ENCODE measurements at regions not wholly inside any gene's neighbourhood (a gene's known extent, or its start where the extent isn't known, plus 50 kb on each side); places are given as distances from the start of the nearest gene placed in this dataset.

DNA sequence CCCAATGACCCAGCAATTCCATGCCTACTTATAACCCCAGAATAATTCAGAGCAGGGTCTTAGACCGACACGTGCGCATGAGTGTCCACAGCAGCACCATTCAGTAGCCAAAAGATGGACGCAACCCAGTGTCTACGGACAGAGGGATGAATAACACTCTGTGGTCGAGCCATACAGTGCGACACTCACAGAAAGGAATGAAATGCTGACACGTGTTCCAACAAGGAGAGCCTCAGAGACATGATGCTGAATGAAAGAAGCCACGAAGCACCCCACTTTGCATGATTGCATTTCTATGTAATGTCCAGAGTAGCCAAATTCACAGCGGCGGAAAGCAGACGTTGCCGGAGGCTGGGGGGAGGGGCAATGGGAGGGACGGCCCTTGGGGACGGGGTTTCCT, 134.4 kb downstream of the CTTN start:
- H3K4me3 ChIP-seq (ENCODE audit: low read depth, low read length): no peak overlapping the region

DNA sequence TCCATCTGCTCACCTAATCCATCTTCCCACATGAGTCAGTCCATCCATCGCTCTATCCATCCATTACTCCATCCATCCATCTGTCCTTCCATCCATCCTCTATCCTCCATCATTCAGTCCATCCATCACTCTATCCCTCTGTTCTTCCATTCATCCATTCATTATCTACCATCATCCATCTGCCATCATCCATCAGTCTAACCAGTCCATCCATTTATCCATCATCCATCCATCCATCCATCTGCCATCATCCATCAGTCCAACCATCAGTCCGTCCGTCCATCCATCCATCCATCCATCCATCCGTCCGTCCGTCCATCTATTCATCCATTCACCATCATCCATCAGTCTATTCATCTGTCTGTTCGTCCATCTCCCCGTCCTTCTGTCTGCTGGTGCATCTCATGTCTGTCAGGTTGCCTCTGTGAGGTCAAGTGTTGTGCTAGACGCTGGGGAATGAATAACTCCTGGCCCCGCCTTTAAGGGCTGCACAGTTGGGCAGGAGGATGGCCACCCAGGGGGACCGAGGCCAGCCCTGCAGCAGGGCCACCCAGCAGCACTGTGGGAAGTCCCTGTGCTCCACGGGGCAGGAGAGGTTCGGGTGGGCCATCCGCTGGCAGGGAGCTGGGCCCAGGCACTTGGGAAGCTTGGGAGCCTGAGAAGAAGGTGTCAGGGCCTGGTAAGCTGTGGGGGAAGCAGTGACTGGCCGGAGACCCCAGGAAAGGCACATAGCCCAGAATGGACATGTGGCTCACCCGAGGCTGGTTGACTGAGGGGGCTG, 137.1 kb downstream of the CTTN start:
- H3K4me3 ChIP-seq (ENCODE audit: low read depth, low read length): no peak overlapping the region

DNA sequence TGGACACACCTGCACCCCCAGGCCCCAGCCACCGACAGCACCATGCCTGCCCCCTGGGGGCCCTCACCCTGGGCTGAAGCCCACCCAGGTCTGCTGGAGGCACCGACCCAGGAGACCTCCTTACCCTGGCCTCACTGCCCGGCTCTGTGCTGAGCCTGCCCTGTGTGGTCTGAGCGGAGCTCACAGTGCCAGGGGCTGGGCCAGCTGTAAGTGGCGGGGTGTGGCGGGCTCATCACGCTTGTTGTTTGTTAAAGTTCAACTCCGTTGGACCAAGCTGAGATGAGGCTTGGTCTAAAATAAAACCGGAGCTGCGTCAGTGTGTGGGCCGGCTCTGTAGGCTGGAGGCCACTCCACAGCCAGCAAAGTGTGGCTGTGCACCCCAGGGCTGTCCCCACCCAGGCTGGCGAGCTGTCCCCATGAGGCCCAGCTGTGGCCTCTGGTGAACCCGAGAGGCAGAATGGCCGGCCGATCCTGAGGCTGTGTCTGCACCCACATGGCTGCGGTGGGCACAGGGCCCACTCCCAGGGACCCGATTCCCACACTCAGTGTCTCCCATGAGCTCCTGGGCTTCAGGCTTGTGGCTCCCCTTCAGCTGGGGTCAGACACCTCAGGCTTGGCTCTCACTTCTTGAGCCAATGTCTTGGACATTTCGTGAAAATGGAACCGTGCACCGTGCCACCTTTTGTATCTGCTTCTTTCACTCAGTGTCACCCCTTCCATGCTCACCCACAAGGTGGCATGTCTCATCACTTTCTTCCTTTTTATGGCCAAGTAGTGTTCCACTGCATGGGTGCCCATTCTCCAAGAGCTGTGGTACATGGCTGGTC, 137.9 kb downstream of the CTTN start:
- no peak overlapping the region for H3K4me3 ChIP-seq (ENCODE audit: low read depth, low read length)

DNA sequence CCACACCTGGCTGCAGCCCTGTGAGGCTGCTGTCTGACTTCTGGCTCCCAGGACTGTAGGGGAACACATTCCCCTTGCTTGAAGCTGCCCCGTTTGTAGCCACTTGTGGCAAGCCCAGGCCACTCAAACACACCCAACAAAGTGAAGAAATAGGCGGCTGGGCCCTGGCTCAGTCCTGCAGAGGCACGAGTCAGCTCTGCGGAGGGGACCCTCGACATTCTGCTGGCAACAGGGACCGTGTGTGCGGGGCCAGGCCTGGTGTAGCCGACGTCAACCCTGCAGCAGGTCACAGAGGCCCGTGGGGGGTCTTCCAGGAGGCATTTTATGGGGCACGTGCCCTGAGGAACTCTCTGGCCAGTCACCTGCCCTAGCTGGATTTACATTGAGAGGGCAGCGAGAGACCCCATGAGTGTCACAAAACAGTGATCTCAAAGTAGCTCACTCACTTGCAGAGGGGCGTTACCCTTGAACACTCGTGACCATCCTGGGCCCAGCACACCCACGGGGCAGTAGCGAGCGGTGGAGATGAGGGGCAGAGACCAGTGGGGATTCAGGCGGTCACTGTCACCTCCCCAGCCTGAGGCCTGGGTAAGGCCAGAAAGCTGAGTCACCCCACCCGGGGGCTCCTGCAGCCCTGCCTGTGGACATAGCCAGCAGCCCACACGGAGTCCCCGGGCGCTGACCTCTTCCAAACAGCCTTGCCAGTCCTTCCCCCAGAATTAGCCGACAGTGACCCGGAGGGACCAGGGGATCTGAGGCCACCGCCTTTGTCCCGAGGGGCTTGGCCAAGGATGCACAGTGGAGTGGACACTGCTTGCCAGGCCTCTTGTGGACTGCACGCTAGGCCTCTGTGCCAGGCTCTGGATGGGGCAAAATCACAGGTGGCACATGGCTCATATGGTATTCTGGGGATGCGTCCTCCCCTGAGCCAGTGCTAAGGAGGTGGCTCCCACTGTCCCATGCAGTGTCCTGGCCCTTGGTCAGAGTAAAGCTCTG, 139.5 kb downstream of the CTTN start:
- H3K4me3 ChIP-seq (ENCODE audit: low read depth, low read length): no peak overlapping the region

DNA sequence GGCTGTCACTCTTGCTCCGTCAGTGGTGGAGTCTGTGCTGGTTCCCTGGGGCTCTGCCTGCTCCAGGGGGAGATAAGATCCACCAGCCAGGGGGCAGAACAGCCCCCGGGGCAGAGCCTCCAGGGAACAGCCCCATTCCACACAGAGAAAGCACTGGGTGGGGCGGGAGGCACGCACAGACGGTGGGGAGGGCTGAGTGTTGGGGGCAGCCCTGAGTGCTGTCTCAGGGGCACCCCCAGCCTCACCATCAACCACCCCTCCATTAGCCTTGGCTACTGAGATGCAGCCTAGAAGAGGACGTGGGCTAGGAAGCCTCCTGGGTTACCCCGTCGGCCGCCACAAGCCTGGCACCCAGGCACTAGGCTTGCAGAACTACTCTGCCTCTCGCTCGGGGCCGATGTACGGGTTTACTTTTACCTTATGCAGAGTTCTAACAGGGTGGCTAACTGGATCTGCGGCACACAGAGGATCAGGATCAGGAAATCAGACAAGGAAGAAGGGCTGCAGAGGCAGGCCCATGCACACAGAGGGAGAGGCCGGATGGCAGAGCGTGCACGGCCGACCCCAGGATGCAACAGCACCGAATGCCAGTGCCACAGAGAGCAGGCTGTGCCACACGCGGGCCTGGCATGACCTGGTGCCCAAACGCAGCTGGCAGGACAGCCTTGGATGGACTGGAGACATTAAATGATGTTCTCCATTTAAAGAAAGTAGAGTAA, 140.5 kb downstream of the CTTN start:
- H3K4me3 ChIP-seq (ENCODE audit: low read depth, low read length): no peak overlapping the region

DNA sequence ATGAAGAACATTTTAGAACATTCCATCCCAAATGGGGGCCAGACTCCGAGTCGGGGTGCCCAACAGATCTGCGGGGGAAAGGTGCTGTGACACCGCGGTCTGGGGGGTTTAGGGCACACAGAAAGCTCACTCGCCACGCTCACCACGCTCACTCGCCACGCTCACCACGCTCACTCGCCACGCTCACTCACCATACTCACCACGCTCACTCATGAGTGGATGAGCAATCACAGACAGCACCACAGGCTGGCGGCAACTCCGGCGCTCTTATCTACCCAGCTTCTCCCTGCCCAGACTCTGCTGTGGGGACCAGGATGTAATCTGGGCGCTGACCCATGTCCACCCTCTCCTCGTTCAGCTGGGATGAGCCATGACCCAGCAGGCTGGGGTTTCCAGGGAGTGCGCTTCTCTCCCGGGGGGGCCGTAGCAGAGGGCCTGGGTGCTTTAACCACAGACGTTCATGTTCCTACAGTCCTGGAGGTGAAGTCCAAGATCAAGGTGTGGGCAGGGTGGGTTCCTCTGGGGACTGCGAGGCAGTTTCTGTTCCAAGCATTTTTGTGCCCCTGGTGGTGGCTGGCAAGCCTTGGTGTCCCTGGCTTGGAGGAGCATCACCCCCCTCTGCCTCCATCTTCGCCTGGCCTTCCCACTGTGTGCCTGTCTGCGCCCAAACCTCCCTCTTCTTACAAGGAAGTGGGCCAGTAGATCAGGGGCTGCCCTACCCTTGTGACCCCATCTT, 141.2 kb downstream of the CTTN start:
- H3K4me3 ChIP-seq (ENCODE audit: low read depth, low read length): no peak overlapping the region

DNA sequence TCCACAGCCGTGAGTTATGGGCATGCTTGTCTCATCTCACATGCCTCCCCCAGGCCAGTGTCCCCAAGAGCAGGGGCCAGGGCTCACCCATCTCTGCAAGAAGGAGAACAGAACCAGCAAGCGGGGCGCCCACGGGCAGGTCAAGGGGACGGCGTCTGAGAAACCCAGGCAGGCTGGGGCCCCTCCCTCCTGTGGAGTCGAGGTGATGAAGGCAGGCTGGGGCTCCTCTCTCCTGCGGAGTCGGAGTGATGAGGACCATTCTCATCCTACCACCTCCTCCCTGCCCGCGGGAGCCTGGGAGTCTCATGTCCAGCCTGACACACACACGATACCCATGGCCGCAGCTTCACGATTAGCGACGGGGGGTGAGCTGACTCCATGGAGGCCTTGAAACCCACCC, 141.9 kb downstream of the CTTN start:
- H3K4me3 ChIP-seq (ENCODE audit: low read depth, low read length): no peak overlapping the region

DNA sequence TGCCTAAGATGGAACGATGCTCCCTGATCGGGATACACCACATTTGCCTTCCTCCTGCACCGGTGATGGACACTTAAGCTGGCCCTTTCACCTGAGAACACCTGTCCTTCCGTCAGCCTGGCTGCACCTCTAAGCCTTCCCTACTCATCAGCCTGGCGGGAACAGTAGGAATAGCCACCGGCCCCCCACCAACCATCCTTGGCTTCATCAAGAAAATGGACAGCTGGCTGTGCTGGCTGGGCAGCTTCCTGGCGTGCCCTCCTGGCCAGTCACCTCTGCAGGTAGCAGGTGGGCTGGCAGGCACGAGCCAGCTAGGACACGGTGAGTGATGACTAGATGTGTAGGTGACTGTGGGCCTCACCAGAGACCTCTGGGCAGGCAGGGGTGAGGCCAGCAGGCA, 142.8 kb downstream of the CTTN start:
- no peak overlapping the region for H3K4me3 ChIP-seq (ENCODE audit: low read depth, low read length)

DNA sequence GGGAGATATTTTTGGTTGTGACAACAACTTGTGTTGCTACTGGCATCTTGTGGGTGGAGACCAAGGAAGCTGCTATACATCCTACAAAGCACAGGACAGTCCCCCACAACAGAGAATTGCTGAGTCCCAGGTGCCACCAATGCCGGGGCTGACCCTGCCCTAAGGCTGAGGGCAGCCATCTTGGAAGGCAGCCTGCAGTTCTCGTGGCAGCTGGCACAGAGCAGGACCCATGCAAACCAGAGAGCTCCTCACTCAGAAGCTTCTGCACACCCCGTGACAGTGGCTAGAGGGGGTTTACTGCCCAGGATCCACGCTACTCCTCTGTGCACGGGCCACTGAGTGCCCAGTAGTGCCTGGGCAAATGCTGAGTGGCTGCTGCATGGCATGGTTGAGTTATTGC, 143.4 kb downstream of the CTTN start:
- H3K4me3 ChIP-seq (ENCODE audit: low read depth, low read length): no peak overlapping the region

DNA sequence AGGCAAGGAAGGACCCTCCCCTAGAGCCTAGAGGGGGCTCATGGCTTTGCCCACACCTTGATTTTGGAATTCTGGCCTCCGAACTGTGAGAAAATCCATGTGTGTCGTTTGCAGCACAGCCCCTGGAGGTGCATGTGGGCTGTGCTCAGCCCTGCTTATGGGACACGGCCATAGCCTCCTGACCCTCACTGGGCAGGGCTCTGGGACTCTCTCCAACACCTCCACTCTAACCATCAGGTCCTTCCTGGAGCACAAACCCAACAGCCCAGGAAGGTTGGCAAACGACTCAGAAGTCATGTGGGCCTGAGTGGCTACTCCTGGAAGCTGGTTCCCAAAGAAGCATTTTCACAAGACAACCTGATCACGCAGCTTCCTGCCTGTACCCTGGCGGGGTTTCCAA, 144.1 kb downstream of the CTTN start:
- no peak overlapping the region for H3K4me3 ChIP-seq (ENCODE audit: low read depth, low read length)

DNA sequence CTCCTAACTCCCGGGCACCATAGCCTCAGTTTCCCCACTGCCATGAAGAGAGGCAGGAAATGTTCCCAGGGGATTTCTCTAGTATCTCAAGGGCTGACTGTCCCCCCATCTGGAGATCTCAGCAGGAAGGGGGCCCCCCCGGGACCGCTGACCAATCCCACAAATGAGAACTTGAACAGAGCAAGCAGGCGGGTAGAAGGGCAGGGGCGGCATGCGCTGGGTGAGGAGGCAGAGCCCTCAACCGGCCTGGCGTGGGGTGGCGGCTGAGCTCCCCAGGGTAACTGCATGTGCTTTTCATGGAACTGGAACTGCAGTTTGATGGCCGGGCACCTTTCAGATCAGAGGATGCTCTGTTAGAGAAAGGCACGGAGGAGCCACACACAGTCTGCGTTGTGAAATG, 144.5 kb downstream of the CTTN start:
- H3K4me3 ChIP-seq (ENCODE audit: low read depth, low read length): no peak overlapping the region

DNA sequence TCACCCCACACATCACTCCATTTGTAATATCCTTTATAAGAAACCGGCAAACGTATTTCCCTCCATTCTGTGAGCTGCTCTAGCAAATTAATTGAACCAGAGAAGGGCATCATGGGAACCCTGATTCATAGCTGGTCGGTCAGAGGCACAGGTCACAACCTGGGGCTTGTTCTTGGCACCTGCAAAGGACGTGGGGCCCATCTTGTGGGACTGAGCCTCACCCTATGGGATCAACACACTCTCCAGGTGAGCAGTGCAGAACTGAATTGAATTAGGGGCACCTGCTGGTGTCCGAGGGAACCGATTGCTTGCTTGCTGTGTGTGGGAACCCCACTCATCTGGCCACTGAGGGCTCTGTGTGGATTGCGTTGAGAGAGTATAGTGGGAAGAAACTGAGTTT, 145.3 kb downstream of the CTTN start:
- H3K4me3 ChIP-seq (ENCODE audit: low read depth, low read length): no peak overlapping the region

DNA sequence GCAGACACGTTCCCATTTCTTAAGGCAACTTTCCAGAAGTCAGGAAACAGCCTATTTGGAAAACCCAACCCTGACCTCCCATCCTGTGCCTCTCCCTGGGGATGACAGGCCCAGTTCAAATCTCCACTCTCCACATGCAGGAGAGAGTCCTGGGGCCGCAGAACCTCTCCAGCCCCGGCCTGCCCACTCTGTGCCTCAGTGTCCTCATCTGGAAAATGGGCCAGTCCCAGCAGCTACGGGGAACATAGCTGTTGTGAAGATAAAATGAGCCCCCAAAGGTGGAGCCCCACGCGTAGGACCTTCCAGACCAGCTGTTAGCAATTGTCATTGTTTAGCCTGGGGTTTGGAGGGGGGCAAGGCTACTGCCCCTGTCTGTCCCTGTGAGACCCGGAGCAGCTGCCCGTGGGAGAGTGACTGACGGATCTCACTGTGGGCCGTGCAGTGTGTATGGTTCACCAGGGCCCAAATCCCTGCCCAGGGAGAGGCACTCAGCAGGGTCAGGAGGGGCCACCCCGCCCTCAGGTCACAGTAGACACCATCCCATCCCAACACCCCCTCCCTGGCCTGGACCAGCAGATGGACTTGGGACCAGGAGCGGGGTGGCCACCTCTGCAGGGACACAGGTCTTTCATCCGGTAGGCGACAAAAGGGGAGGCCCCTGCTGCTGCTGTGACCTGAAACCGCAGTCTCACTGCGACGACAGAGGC, 145.9 kb downstream of the CTTN start:
- no peak overlapping the region for H3K4me3 ChIP-seq (ENCODE audit: low read depth, low read length)

DNA sequence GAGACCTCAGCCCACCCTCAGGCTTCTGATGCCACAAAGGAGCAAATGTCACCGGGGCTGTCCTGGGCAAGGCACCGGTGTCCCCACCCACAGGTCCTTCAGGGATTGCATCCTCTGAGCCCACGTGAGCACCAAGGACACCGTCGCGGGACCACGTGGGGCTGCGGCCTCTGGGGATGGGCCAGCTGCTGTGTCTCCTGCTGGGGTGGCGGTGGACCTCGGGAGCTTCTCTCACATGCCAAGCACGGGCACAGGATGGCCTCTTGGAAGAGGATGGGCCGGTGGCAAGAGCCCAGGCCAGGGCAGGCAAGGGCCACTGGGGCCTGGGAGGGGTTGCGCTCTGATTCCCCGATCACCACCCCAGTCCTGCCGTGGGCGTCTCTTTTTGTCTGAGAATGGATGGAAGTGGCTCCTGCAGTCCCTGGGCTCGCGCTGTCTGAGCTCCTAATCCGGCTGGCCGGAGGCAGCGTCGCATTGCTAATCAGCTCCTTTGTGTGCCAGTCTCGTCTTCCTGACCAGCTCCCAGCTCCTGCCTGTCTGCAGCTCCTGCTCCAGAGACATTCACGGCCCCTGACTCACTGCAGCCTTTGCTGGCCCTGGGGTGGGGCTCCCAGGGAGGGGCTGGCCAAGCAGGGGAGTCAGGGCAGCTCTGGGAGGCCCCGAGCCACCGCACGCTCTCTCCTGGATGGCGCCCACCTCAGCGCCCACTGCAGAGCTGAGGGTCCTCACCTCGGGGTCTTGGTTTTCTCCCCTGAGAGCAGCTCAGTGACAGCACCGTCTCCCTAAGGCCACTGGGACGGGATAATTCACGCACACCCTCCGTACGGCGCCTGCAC, 146.7 kb downstream of the CTTN start:
- no peak overlapping the region for H3K4me3 ChIP-seq (ENCODE audit: low read depth, low read length)

DNA sequence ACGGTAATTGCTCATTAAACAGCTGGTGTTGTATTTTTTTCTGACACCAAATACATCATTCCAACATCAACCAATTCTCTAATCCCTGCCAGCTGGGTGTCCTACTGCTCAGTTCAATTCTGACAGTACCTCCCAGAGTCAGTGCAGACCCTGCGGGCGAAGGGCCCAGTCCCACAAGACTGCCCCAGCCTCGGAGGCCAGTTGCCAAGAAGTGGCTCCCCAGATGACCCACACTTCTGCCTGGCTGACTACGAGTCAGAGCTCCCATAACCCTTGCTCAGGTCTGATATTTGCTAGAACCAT, 147.2 kb downstream of the CTTN start:
- no peak overlapping the region for H3K4me3 ChIP-seq (ENCODE audit: low read depth, low read length)

DNA sequence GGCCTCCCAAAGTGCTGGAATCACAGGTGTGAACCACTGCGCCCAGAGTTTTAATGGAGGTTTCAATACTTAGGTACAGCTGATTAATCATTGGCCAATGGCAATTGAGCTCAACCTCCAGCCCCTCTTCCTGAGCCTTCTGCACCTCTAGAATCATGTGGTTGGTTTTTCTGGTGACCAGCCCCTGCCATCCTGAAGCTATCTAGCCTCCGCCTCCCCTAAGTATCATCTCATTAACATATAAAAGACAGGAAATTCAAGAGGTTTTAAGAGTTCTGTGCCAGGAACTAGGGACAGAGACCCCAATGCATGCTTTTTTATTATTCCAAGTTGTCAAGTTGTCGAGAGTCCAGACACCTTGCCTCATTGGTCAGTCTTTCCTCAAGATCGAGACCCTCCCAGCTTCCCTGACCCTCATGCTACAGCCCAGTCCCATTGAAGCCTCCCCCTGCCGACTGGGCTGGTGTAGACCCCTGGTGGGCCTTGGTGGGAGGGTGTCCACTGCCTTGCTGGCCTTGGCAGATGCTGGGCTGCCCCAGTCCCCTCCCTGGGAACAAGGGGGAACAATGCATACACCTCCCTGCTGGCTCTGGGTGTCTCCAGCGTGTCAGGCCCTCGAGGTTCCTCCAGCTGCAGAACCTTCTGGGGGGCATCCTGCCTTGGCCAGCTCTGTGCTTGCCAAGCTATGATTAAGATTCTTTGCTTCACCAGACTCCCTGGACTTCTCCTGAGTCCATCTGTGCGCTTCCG, 148.0 kb downstream of the CTTN start:
- no peak overlapping the region for H3K4me3 ChIP-seq (ENCODE audit: low read depth, low read length)

DNA sequence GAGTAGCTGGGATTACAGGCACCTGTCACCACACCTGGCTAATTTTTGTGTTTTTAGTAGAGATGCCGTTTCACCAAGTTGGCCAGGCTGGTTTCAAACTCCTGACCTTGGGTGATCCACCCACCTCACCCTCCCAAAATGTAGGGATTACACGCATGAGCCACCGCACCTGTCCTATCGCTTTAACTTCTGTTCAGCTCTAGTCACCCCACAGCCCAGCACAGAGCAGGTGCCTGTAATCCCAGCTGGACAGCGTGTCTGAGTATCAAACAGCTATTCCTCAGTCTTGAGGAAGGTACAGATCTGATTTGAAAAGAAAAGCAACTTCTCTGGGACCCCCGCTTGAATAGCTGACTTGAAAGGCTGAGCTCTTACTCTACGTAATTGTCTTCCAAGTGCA, 149.1 kb downstream of the CTTN start:
- H3K4me3 ChIP-seq (ENCODE audit: low read depth, low read length): no peak overlapping the region

Measured in iPS-11a (cell line).